ENCODE measurements at regions not wholly inside any gene's neighbourhood (a gene's known extent, or its start where the extent isn't known, plus 50 kb on each side); places are given as distances from the start of the nearest gene placed in this dataset.

GRCh38 chr3:30308131-30308530, 298.3 kb upstream of the TGFBR2 start:
- ATAC-seq (no peak), DNase-seq (ENCODE audit: low read depth, low spot score) (no peak)
- CTCF ChIA-PET: no interaction called here
- H3K4me3 ChIP-seq (ENCODE audit: low read depth in 2 of 2, low read length in 2 of 2): no peak overlapping the region
- intact Hi-C loops (cut with micrococcal nuclease; ENCODE audit: unreplicated experiment): no loop called here
- H3K27me3 ChIP-seq (ENCODE audit: control insufficient read depth, insufficient read depth, low read length): no peaks in the 10 kb centered on the region
- no peaks in the 10 kb centered on the region for H3K36me3 ChIP-seq (ENCODE audit: control insufficient read depth, insufficient read depth, low read length)
- POLR2A ChIA-PET: no interaction called here
- peaks cover 5% of the 10 kb centered on the region; the same call in 1 of the 2 replicates for H3K9me3 ChIP-seq (ENCODE audit: control insufficient read depth, insufficient read depth, low read depth, low read length)
- in situ Hi-C loops (cut with HindIII; ENCODE audit: low pct_unique_long_range_greater_than_20kb, low sequenced_read_pairs): no loop called here
- no peaks in the 10 kb centered on the region for H3K4me1 ChIP-seq (ENCODE audit: control insufficient read depth, insufficient read depth, low read length)
- no TSS peak for BruUV-seq (replicated peaks)
- H3K27ac ChIP-seq (ENCODE audit: low read length): no peak overlapping the region
- TF ChIP-seq, protein P1, sequence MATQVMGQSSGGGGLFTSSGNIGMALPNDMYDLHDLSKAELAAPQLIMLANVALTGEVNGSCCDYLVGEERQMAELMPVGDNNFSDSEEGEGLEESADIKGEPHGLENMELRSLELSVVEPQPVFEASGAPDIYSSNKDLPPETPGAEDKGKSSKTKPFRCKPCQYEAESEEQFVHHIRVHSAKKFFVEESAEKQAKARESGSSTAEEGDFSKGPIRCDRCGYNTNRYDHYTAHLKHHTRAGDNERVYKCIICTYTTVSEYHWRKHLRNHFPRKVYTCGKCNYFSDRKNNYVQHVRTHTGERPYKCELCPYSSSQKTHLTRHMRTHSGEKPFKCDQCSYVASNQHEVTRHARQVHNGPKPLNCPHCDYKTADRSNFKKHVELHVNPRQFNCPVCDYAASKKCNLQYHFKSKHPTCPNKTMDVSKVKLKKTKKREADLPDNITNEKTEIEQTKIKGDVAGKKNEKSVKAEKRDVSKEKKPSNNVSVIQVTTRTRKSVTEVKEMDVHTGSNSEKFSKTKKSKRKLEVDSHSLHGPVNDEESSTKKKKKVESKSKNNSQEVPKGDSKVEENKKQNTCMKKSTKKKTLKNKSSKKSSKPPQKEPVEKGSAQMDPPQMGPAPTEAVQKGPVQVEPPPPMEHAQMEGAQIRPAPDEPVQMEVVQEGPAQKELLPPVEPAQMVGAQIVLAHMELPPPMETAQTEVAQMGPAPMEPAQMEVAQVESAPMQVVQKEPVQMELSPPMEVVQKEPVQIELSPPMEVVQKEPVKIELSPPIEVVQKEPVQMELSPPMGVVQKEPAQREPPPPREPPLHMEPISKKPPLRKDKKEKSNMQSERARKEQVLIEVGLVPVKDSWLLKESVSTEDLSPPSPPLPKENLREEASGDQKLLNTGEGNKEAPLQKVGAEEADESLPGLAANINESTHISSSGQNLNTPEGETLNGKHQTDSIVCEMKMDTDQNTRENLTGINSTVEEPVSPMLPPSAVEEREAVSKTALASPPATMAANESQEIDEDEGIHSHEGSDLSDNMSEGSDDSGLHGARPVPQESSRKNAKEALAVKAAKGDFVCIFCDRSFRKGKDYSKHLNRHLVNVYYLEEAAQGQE (IDR thresholded peaks at IDR 0.05; ENCODE audit: insufficient read depth in 1 of 2, low read depth in 2 of 2, low read length in 1 of 2): no peak
- TF ChIP-seq TCF7L2 (IDR thresholded peaks at IDR 0.05; ENCODE audit: low read depth, low read length): no peak

DNA sequence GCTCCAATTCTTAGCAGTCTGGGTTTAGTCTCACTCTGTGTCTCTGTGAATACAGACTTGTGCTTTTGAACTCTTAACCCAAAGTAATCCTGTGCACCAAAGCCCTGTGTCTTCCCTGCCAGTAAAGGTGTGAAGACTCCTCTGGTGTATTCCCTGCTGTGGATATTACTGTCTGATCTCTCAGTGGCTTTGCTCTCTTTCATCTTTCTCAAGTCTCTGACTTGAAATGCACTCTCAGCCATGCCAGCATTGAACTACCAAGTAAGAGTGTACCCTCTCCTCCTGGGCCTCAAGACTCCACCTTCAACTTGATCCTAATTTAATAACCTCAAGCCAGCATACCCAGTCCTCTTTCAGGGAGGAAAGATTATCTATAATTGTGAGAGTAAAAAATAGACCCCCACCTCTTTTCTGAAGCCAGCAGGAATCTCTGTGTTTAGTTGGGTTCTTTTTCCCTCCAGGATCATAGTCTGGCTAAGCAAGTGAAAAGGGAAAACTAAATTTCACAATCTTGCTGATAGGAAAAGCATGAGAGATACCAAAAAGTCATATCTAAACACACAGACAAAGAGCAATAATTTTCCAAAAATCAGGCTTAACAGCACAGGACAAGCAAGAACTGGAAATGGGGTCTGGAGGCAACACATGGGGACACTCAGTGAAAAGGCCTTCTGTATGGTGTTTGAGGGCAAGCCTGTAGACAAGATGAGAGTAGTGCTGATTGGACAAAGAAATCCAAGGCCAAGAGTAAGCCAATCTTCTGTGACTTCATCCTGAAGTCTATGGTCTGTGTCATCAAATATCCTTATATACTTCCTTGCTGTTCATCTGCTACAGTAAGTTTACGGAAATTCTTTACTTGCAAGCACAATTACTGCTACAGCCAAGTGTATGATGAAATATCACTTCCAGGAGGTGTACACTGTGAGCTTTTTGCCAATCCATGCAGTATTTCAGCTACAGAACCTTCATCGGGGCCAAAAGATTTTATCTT, 296.1 kb upstream of the TGFBR2 start:
- intact Hi-C loops (cut with micrococcal nuclease; ENCODE audit: unreplicated experiment) (no loop called here), in situ Hi-C loops (cut with HindIII; ENCODE audit: low pct_unique_long_range_greater_than_20kb, low sequenced_read_pairs) (no loop called here)
- H3K27ac ChIP-seq (ENCODE audit: low read length): no peak overlapping the region
- DNase-seq (ENCODE audit: low read depth, low spot score) (no peak), ATAC-seq (no peak)
- no peak overlapping the region for H3K4me3 ChIP-seq (ENCODE audit: low read depth in 2 of 2, low read length in 2 of 2)
- ChIA-PET POLR2A (no interaction called here), CTCF (no interaction called here)
- no peaks in the 10 kb centered on the region for H3K4me1 ChIP-seq (ENCODE audit: control insufficient read depth, insufficient read depth, low read length)
- TF ChIP-seq POLR2AphosphoS5 (IDR thresholded peaks at IDR 0.05; ENCODE audit: low read depth, low read length) (no peak), CTCF (IDR thresholded peaks at IDR 0.05) (no peak), SIN3A (IDR thresholded peaks at IDR 0.05; ENCODE audit: borderline replicate concordance, insufficient read depth, low read depth, low read length) (no peak), TCF7L2 (IDR thresholded peaks at IDR 0.05; ENCODE audit: low read depth, low read length) (no peak)
- TF ChIP-seq, protein P1 (IDR thresholded peaks at IDR 0.05; ENCODE audit: insufficient read depth in 1 of 2, low read depth in 2 of 2, low read length in 1 of 2): no peak
- H3K9me3 ChIP-seq (ENCODE audit: control insufficient read depth, insufficient read depth, low read depth, low read length): no peaks in the 10 kb centered on the region
- no TSS peak for BruUV-seq (replicated peaks)
- no peaks in the 10 kb centered on the region for H3K27me3 ChIP-seq (ENCODE audit: control insufficient read depth, insufficient read depth, low read length)
- no peaks in the 10 kb centered on the region for H3K36me3 ChIP-seq (ENCODE audit: control insufficient read depth, insufficient read depth, low read length)

Measured in Panc1 (cell line).